ENCODE measurements at regions not wholly inside any gene's neighbourhood (a gene's known extent, or its start where the extent isn't known, plus 50 kb on each side); places are given as distances from the start of the nearest gene placed in this dataset.

GRCh38 chr6:88491266-88491880 is 325.2 kb upstream of the CNR1 start:
- no peak overlapping the region for H3K27ac Mint-ChIP-seq
- no peaks in the 10 kb centered on the region for H3K4me1 Mint-ChIP-seq
- H3K27me3 Mint-ChIP-seq, result peaks cover 9% of the 10 kb centered on the region
- no peaks in the 10 kb centered on the region for H3K36me3 Mint-ChIP-seq
- DNase-seq (no peak), ATAC-seq (ENCODE audit: low read depth) (no peak)
- no peaks in the 10 kb centered on the region for H3K9me3 Mint-ChIP-seq
- POLR2A ChIA-PET, result no interaction called here
- no peak overlapping the region for H3K4me3 Mint-ChIP-seq

DNA sequence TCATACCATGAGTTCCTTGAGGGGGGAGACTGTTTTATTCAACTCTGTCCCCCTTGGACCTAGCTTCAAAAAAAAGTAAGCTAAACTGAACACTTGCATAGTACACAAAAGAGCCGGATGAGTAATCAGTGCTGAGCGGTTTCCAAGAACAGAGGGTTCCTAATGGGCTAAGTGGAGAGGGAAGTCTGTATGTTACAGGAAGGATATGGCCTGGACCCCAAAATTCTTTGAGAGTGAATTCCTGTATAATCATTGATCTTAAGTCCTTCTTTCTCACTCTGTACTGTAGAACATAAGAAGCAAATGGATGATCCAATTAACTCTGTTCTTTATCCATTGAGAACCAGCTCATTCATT is 324.7 kb upstream of the CNR1 start:
- Mint-ChIP-seq H3K4me1 (no peaks in the 10 kb centered on the region), H3K9me3 (no peaks in the 10 kb centered on the region)

DNA sequence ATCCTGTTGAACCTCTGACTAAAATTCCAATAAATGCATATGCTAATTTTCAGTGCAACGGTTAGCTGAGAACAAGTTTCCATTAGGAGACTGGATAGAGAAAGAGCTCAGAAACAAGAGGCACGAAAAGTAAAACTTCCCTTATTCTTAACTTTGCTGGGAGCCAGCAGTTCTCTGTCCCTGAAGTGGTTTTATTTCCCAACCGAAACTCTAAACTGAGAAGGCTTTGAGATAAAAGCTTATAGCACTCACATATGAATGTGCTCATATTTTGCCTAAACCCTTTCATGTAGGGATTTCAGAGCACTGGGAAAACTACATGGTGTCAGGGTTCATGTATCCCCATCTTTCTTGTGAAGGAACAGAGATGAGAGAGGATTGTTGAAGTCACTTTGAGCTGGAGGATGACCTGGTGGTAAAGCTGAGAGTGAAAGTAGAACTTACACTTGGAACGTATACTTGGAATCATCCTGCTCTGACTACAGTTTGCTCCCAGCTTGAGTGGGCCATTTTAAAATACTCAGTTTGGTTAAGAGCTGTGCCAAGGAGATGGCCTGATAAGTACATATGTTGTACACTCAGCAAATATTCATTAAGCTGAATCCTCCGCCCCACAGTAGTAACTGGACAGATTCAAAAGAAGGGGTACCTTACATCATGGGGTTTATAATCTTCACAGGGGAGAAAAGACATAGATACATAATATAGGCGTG is 324.2 kb upstream of the CNR1 start:
- DNase-seq (no peak), ATAC-seq (ENCODE audit: low read depth) (no peak)
- Mint-ChIP-seq H3K27ac (no peak overlapping the region), H3K27me3 (peaks cover 9% of the 10 kb centered on the region), H3K9me3 (no peaks in the 10 kb centered on the region), H3K4me3 (no peak overlapping the region), H3K36me3 (no peaks in the 10 kb centered on the region), H3K4me1 (no peaks in the 10 kb centered on the region)
- POLR2A ChIA-PET, result no interaction called here

More for the DNA sequence above, 324.7 kb upstream of the CNR1 start:
- Mint-ChIP-seq H3K36me3 (no peaks in the 10 kb centered on the region), H3K4me3 (no peak overlapping the region), H3K27ac (no peak overlapping the region), H3K27me3 (peaks cover 9% of the 10 kb centered on the region)
- ATAC-seq (ENCODE audit: low read depth), result no peak
- POLR2A ChIA-PET, result no interaction called here
- DNase-seq, result no peak

DNA sequence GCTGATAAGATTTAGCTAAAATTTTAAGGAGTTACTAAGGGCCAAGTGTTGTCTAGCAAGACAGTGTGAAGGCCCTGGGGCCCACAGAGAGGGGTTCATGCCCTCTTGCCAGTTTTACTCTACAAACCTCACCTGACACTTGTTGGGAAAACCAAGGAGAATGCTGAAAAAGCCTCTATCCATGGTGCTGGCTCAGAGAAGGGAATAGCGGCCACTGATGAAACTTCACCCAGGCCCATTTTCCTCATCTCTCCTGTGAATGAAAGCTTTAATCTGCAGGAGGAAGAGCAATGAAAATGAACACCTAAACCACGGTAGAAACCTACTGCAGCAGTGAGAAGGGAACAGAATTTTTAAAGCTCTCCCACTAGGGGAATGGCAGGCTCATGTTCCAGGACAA is 317.3 kb upstream of the CNR1 start:
- H3K27me3 Mint-ChIP-seq, result no peaks in the 10 kb centered on the region
- DNase-seq (no peak), ATAC-seq (ENCODE audit: low read depth) (no peak)
- no peak overlapping the region for H3K4me3 Mint-ChIP-seq
- H3K9me3 Mint-ChIP-seq, result no peaks in the 10 kb centered on the region
- POLR2A ChIA-PET, result no interaction called here
- no peaks in the 10 kb centered on the region for H3K36me3 Mint-ChIP-seq
- H3K4me1 Mint-ChIP-seq, result no peaks in the 10 kb centered on the region
- no peak overlapping the region for H3K27ac Mint-ChIP-seq

DNA sequence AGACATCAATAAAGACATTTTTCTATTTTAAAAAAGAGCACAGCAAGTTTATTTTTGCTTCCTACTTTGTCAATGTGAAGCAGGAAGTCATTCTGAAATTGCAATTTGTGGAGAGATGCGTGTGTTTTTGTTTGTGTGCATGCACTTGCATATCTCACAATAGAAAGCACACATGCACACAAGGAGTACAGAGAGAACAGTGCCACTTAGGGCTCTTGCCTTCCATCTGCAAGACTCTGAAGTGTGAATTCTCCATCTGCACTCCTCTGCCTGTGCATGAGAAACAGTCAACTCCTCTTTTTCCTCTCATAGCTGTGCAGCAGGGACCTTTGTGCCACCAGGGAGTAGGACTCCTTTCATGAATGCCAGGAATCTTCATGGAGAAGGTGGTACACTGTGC is 316.3 kb upstream of the CNR1 start:
- POLR2A ChIA-PET, result no interaction called here
- ATAC-seq (ENCODE audit: low read depth), result no peak
- Mint-ChIP-seq H3K27ac (no peak overlapping the region), H3K4me1 (no peaks in the 10 kb centered on the region), H3K9me3 (no peaks in the 10 kb centered on the region), H3K27me3 (no peaks in the 10 kb centered on the region), H3K36me3 (no peaks in the 10 kb centered on the region), H3K4me3 (no peak overlapping the region)
- no peak for DNase-seq

- Mint-ChIP-seq H3K36me3 (no peaks in the 10 kb centered on the region), H3K9me3 (no peaks in the 10 kb centered on the region), H3K27me3 (no peaks in the 10 kb centered on the region), H3K4me3 (no peak overlapping the region), H3K4me1 (no peaks in the 10 kb centered on the region), H3K27ac (no peak overlapping the region)
- POLR2A ChIA-PET, result no interaction called here
- no peak for ATAC-seq (ENCODE audit: low read depth)
- DNase-seq, result no peak
Measured at GRCh38 chr6:88481519-88481918, 315.4 kb upstream of the CNR1 start.

DNA sequence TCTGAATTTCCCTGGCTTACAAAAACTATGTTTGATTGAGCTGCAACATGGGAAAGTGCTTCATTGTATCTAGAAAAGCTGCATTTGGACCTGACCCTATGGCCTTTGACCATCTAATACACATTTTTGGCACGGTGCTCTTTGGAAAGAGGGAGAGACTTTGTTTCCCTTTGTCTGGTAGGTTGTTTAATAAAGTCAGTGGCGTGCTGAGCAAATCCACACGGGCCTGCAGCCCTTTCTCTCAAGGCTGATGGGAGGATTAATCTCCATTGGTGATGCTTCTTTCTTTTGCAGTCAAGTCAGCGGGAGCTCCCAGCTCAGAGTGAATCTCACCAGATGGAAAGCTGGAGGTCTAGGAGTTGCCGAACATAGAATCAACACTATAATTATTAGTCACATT is 314.7 kb upstream of the CNR1 start:
- Mint-ChIP-seq H3K36me3 (no peaks in the 10 kb centered on the region), H3K27ac (no peak overlapping the region), H3K27me3 (no peaks in the 10 kb centered on the region), H3K4me3 (no peak overlapping the region), H3K9me3 (no peaks in the 10 kb centered on the region), H3K4me1 (no peaks in the 10 kb centered on the region)
- POLR2A ChIA-PET, result no interaction called here
- DNase-seq, result no peak
- no peak for ATAC-seq (ENCODE audit: low read depth)

- Mint-ChIP-seq H3K36me3 (no peaks in the 10 kb centered on the region), H3K4me3 (no peak overlapping the region), H3K9me3 (no peaks in the 10 kb centered on the region), H3K4me1 (no peaks in the 10 kb centered on the region), H3K27me3 (peaks cover 6% of the 10 kb centered on the region), H3K27ac (no peak overlapping the region)
- POLR2A ChIA-PET, result no interaction called here
- ATAC-seq (ENCODE audit: low read depth), result no peak
- DNase-seq, result no peak
Measured at GRCh38 chr6:88477413-88477812, 311.3 kb upstream of the CNR1 start.

- POLR2A ChIA-PET, result no interaction called here
- H3K27me3 Mint-ChIP-seq, result peaks cover 6% of the 10 kb centered on the region
- H3K9me3 Mint-ChIP-seq, result no peaks in the 10 kb centered on the region
- no peak overlapping the region for H3K4me3 Mint-ChIP-seq
- ATAC-seq (ENCODE audit: low read depth) (no peak), DNase-seq (no peak)
- no peaks in the 10 kb centered on the region for H3K4me1 Mint-ChIP-seq
- H3K27ac Mint-ChIP-seq, result no peak overlapping the region
- no peaks in the 10 kb centered on the region for H3K36me3 Mint-ChIP-seq
Measured at GRCh38 chr6:88476388-88476787, 310.2 kb upstream of the CNR1 start.

DNA sequence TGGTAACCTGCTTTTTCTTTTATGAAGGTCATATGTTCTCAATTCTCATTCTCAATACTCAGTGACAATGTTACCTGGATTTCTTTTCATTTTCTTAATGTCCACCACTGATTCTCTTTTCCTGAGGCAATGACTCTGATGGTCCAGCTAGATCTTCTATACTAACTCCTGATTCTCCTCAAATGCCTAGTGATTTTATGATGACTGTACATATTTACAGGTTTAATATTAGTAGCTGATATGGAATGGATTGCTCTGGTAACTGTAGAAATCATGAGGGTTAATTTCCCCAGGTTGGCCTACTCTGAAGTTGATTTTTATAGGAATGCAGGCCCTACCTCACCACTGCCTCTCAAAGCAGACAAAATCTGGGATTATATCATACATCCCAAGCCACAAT is 308.6 kb upstream of the CNR1 start:
- no peaks in the 10 kb centered on the region for H3K9me3 Mint-ChIP-seq
- H3K4me3 Mint-ChIP-seq, result no peak overlapping the region
- no peaks in the 10 kb centered on the region for H3K4me1 Mint-ChIP-seq
- no peak overlapping the region for H3K27ac Mint-ChIP-seq
- POLR2A ChIA-PET, result no interaction called here
- DNase-seq, result no peak
- ATAC-seq (ENCODE audit: low read depth), result no peak
- H3K27me3 Mint-ChIP-seq, result peaks cover 6% of the 10 kb centered on the region
- no peaks in the 10 kb centered on the region for H3K36me3 Mint-ChIP-seq

DNA sequence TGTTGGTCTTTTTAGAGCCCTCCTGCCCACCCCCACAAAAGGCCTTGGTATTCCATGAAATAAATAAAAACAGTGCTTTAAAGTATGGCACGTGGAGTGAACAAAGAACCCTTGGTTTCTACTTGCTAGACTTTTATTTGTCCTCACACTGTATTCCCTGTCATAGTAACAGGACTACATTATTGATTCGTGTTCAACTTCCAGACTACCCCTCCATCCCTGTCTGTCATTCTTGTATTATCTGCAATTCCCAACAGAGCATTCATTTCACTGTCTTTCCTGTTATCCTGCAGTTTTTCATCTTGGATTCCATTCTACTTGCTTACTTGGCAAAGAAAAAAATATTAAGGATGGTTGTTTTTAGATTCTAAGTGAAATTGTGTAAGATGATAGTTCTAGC is 307.4 kb upstream of the CNR1 start:
- DNase-seq (no peak), ATAC-seq (ENCODE audit: low read depth) (no peak)
- Mint-ChIP-seq H3K4me1 (no peaks in the 10 kb centered on the region), H3K9me3 (no peaks in the 10 kb centered on the region), H3K27me3 (peaks cover 6% of the 10 kb centered on the region), H3K27ac (no peak overlapping the region), H3K4me3 (no peak overlapping the region), H3K36me3 (no peaks in the 10 kb centered on the region)
- POLR2A ChIA-PET, result no interaction called here

DNA sequence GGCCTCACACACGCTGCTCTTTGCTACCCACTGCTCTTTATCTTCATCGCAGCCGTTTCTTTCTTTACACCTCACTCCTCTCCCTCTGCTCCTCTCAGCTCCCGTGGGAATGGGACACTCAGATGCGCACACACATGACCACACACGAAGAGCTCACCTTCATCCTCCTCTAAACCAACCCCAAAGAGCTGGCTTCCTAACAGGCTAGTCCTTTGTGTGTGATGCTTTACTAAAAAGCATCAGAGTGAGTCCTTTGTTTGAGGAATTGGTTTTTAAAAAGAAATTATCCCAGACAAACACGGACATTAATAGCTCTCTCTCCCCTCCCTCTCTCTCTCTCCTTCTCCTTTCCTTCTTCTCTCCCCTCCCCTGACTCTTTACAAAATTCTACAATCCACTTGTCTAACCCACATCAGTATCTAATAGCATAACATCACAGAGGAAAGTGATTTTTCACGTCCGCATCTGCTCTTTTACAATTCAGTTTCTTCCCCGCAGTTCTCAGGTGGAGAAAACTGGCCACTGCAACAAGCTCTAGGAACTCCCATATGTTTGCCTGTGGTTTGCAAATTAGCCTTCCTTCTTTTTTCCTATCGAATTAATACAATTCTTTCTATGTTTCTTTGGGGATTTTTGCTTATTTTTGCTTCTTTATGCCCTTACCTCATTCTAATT is 306.8 kb upstream of the CNR1 start:
- no peak for ATAC-seq (ENCODE audit: low read depth)
- Mint-ChIP-seq H3K4me3 (no peak overlapping the region), H3K9me3 (no peaks in the 10 kb centered on the region), H3K27me3 (peaks cover 6% of the 10 kb centered on the region), H3K4me1 (no peaks in the 10 kb centered on the region), H3K27ac (no peak overlapping the region), H3K36me3 (no peaks in the 10 kb centered on the region)
- POLR2A ChIA-PET, result no interaction called here
- no peak for DNase-seq

- POLR2A ChIA-PET, result no interaction called here
- Mint-ChIP-seq H3K4me1 (no peaks in the 10 kb centered on the region), H3K27me3 (peaks cover 13% of the 10 kb centered on the region), H3K36me3 (no peaks in the 10 kb centered on the region), H3K27ac (no peak overlapping the region), H3K4me3 (no peak overlapping the region), H3K9me3 (no peaks in the 10 kb centered on the region)
- DNase-seq (no peak), ATAC-seq (ENCODE audit: low read depth) (no peak)
Measured at GRCh38 chr6:88459643-88460042, 293.5 kb upstream of the CNR1 start.

GRCh38 chr6:88459189-88459588 is 293.0 kb upstream of the CNR1 start:
- H3K27me3 Mint-ChIP-seq, result peaks cover 13% of the 10 kb centered on the region
- no peak overlapping the region for H3K4me3 Mint-ChIP-seq
- DNase-seq (no peak), ATAC-seq (ENCODE audit: low read depth) (no peak)
- no peaks in the 10 kb centered on the region for H3K9me3 Mint-ChIP-seq
- no peaks in the 10 kb centered on the region for H3K4me1 Mint-ChIP-seq
- H3K27ac Mint-ChIP-seq, result no peak overlapping the region
- H3K36me3 Mint-ChIP-seq, result no peaks in the 10 kb centered on the region
- POLR2A ChIA-PET, result no interaction called here

All from activated naive CD8-positive, alpha-beta T cell treated with anti-CD3 and anti-CD28 coated beads, Interleukin-2, amount 10 ng/mL, durations not matched to agents 7 days and 5 days (primary cell).